ENCODE measurements at regions not wholly inside any gene's neighbourhood (a gene's known extent, or its start where the extent isn't known, plus 50 kb on each side); places are given as distances from the start of the nearest gene placed in this dataset.

GRCh38 chr14:65346895-65347294, 65.6 kb upstream of the FUT8 start:
- DNase-seq (peak in 1 of 3 donors; percentile 33), ATAC-seq (ENCODE audit: insufficient read depth, low FRiP score) (peak; percentile 40)
- Histone ChIP-seq H3K4me1 (ENCODE audit: control insufficient read depth in 5 of 5, insufficient read depth in 5 of 5, low read length in 5 of 5) (peaks cover 0 to 10% (median 4%) of the 10 kb centered on the region in 5 donors), H3K9ac (ENCODE audit: insufficient read depth in 1 of 2, low read length in 2 of 2) (no peak overlapping the region), H3K9me3 (ENCODE audit: control insufficient read depth in 4 of 4, insufficient read depth in 3 of 4, low read length in 3 of 4) (no peaks in the 10 kb centered on the region), H3K27ac (ENCODE audit: low read depth in 1 of 2, low read length in 1 of 2) (no peak overlapping the region), H3K36me3 (ENCODE audit: control insufficient read depth in 4 of 4, insufficient read depth in 4 of 4, low read length in 4 of 4) (no peaks in the 10 kb centered on the region), H3K4me3 (no peak overlapping the region), H3K27me3 (ENCODE audit: control insufficient read depth in 3 of 3, insufficient read depth in 3 of 3, low read length in 2 of 3) (no peaks in the 10 kb centered on the region)
- 26 to 57% methylated on average over 5 of the region's 5 CpGs for WGBS, 2 donors
- TF ChIP-seq CTCF (IDR thresholded peaks at IDR 0.05; ENCODE audit: control extremely low read depth, extremely low read depth), result no peak

GRCh38 chr14:65348137-65348536, 64.4 kb upstream of the FUT8 start:
- no peaks in the 10 kb centered on the region for H3K9me3 ChIP-seq (ENCODE audit: control insufficient read depth in 4 of 4, insufficient read depth in 3 of 4, low read length in 3 of 4)
- peak; percentile 70 for ATAC-seq (ENCODE audit: insufficient read depth, low FRiP score)
- DNase-seq, result peak; percentile 58 to 73 (median 67)
- H3K9ac ChIP-seq (ENCODE audit: insufficient read depth in 1 of 2, low read length in 2 of 2), result no peak overlapping the region
- H3K36me3 ChIP-seq (ENCODE audit: control insufficient read depth in 4 of 4, insufficient read depth in 4 of 4, low read length in 4 of 4), result no peaks in the 10 kb centered on the region
- no peaks in the 10 kb centered on the region for H3K27me3 ChIP-seq (ENCODE audit: control insufficient read depth in 3 of 3, insufficient read depth in 3 of 3, low read length in 2 of 3)
- H3K4me3 ChIP-seq, result no peak overlapping the region
- H3K4me1 ChIP-seq (ENCODE audit: control insufficient read depth in 5 of 5, insufficient read depth in 5 of 5, low read length in 5 of 5), result peaks cover 0 to 10% (median 4%) of the 10 kb centered on the region in 5 donors
- WGBS, 2 donors, result 51 to 60% methylated on average over 3 of the region's 3 CpGs
- TF ChIP-seq CTCF (IDR thresholded peaks at IDR 0.05; ENCODE audit: control extremely low read depth, extremely low read depth), result no peak
- H3K27ac ChIP-seq (ENCODE audit: low read depth in 1 of 2, low read length in 1 of 2), result no peak overlapping the region

GRCh38 chr14:65349100-65349499, 63.4 kb upstream of the FUT8 start:
- Histone ChIP-seq H3K36me3 (ENCODE audit: control insufficient read depth in 4 of 4, insufficient read depth in 4 of 4, low read length in 4 of 4) (no peaks in the 10 kb centered on the region), H3K9ac (ENCODE audit: insufficient read depth in 1 of 2, low read length in 2 of 2) (no peak overlapping the region), H3K27me3 (ENCODE audit: control insufficient read depth in 3 of 3, insufficient read depth in 3 of 3, low read length in 2 of 3) (no peaks in the 10 kb centered on the region), H3K9me3 (ENCODE audit: control insufficient read depth in 4 of 4, insufficient read depth in 3 of 4, low read length in 3 of 4) (no peaks in the 10 kb centered on the region), H3K4me1 (ENCODE audit: control insufficient read depth in 5 of 5, insufficient read depth in 5 of 5, low read length in 5 of 5) (peaks cover 0 to 10% (median 4%) of the 10 kb centered on the region in 5 donors), H3K27ac (ENCODE audit: low read depth in 1 of 2, low read length in 1 of 2) (no peak overlapping the region), H3K4me3 (no peak overlapping the region)
- DNase-seq (no peak), ATAC-seq (ENCODE audit: insufficient read depth, low FRiP score) (no peak)
- 82 to 83% methylated on average over 4 of the region's 4 CpGs for WGBS, 2 donors
- TF ChIP-seq CTCF (IDR thresholded peaks at IDR 0.05; ENCODE audit: control extremely low read depth, extremely low read depth), result no peak

All from lung (tissue), 11 donors.